Ovary (tissue), 3 donors: ENCODE measurements at regions not wholly inside any gene's neighbourhood (a gene's known extent, or its start where the extent isn't known, plus 50 kb on each side); places are given as distances from the start of the nearest gene placed in this dataset.

Source experiments
- CTCF ChIP-seq, 3 donors: fragments of 450-650 bp in 2 of 3; fragments of 200-600 bp in 1 of 3; IDR thresholded peaks; one replicate each; pipeline versions ENCODE4 v1.5.1 to v1.8.0; 2016 to 2022; ENCODE audit warnings: antibody characterized with exemption in 3 of 3, mild to moderate bottlenecking in 1 of 3
- EP300 ChIP-seq: sonication (generic); formaldehyde crosslinking; IDR thresholded peaks from one replicate; pipeline ENCODE4 v1.6.1; 2017; ENCODE audit warnings: antibody characterized with exemption
- POLR2A ChIP-seq: fragments of 450-650 bp; IDR thresholded peaks from one replicate; pipeline ENCODE4 v1.6.1; 2017; ENCODE audit warnings: antibody characterized with exemption, mild to moderate bottlenecking, moderate library complexity
- donor health status: DM: no; HTN: no; CAD: no.

DNA sequence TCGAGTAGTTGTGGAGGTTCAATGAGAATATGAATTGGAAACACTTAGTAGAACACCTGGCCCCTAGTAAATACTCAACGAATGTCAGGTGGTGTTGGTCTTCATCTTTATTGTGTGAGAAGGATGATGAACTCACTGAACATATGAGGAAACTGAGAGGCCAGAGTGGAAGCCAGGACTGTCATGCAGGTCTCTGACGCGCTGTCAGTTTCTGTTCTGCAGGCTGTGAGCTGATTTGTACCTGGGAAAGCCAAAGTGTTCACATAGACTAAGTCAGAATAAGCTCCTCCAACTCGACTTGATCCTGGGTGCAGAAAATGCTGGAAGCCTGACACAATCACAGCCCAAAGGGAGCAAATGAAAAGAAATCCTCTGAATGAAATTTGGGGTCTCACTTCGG, 222.2 kb downstream of the LY86 start:
- TF ChIP-seq CTCF (IDR thresholded peaks at IDR 0.05) (no peak), EP300 (no peak), POLR2A (no peak)
